Stimulated activated CD4-positive, alpha-beta T cell treated with anti-CD3 and anti-CD28 coated beads, Interleukin-4, amount 100 ng/mL, for 48 hours (primary cell): ENCODE measurements at regions not wholly inside any gene's neighbourhood (a gene's known extent, or its start where the extent isn't known, plus 50 kb on each side); places are given as distances from the start of the nearest gene placed in this dataset.

ENCODE experiments used
- DNase-seq, 2 donors: peaks; one replicate each; pipeline ENCODE4 v3.0.0-alpha.2; 2020; ENCODE audit warnings: low read depth in 2 of 2

DNA sequence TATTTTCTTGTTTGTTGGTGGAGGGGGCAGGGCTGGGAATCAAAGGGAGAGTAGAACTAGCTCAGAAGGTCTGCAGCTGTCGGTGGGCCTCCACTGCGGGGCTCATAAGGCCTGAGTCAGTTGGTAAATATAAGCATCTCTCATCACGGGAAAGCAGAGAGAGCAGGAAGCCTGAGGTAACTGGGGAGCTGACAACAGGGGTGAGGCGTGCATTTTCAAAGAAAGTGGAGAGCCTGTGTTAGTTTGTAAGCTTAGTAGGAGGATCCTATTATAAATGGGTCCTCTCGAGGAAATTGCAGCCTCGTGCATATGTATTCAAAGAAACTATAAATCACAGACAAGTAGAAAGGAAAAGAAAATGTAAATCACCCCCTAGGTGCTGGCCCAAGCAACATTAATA, 221.0 kb upstream of the CDH13 start:
- no peak for DNase-seq

GRCh38 chr16:82404586-82405315, 222.0 kb upstream of the CDH13 start:
- no peak for DNase-seq

GRCh38 chr16:82402665-82403218, 224.0 kb upstream of the CDH13 start:
- no peak for DNase-seq

DNA sequence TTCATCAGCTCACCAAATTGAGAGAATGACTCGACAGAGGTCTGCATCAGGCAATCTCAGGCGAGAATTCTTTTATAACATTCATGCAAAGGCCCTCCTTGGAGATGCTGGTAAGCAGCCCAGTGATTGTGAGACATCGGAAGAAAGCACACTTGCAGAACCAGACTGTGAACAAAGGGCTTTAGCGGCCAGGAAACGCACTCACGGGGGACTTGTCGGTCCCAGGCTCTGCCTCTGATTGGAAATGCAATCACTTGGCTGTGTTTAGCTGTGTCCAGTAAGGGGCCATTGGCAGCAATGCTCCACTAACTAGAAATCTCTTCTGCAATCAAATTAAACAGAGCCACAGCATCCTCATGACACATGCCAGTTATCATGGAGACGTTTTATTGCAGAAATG, 226.7 kb upstream of the CDH13 start:
- DNase-seq = no peak

GRCh38 chr16:82396509-82396908, 226.5 kb upstream of the MPHOSPH6 start:
- DNase-seq = no peak

- no peak for DNase-seq
Observed at GRCh38 chr16:82395212-82395611, 225.2 kb upstream of the MPHOSPH6 start.

DNA sequence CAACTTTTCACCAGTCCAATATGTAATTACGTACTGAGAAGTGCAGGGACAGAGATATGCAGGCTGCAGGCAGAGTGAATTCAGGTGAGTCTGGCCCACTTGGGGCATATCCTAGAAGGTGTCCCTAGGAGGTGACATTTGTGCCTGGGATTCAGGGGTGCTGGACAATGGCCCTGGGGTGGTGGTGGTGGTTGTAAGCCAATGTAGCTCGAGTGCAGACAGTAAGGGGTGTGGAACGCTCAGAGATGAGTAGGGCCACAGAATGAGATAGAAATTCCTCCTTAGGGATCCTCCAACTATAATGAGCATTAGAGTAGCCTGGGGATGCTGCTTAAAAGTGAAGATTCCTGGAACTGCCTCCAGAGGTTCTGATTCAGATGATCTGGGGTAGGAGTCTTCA, 221.7 kb upstream of the MPHOSPH6 start:
- no peak for DNase-seq

- no peak for DNase-seq
Observed at GRCh38 chr16:82389956-82390650, 220.1 kb upstream of the MPHOSPH6 start.

DNA sequence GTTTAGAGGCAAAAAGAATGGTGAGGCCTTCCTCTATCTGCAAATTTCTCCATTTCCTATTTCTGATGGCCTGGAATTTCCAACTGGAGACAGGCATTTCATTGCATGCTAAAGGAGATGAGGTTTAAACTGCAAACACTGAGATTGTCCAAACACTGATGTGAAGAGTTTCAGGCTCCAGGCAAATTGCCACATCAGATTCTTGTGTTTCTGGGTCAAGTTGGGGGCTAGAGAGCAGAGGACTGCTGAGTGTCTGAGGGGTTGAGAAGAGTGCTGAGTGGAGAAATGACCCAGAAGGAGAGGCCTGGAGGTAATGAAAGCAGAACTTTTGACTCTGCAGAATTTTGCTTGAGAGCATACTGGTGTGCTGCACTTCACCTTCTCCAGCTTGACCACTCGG, 216.7 kb upstream of the MPHOSPH6 start:
- DNase-seq = no peak

DNA sequence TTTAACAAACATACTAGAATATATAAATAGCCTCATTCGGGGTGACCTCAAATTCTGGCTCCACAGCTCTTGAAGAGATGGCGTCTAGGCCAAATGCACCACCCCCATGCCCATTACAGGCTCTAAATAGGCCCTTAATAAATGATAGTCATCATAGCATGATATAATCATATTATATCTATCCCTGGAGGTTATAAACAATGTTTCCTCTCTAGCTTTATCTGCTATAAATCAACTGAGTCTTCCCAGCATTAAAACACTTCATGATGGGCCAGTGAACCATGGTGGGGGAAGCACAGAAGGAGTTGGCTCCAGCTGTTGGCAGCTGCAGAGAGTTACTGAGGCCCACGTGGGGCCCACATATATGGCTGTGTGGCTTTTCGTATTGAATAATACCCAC, 214.9 kb upstream of the MPHOSPH6 start:
- DNase-seq = no peak

GRCh38 chr16:82384017-82384416, 214.0 kb upstream of the MPHOSPH6 start:
- no peak for DNase-seq

DNA sequence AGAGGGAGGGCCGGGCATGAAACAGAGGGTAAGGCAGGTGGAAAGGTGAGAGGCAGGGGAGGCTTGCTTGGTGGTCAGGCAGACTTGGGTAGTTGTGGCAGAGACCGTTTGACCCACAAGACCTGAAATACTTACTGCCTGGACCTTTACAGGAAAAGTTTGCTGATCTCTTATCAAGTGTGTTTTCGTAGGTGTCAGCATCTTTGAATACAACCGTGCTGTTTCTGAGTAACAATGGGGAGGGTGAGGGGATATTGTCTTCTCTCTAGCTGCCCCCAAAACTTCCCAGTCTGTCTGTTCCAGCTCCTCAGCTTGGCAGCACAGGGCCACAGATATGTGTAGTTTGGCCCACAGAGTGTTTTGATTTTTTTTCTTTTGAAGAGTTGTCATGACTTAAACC, 212.5 kb upstream of the MPHOSPH6 start:
- no peak for DNase-seq

DNA sequence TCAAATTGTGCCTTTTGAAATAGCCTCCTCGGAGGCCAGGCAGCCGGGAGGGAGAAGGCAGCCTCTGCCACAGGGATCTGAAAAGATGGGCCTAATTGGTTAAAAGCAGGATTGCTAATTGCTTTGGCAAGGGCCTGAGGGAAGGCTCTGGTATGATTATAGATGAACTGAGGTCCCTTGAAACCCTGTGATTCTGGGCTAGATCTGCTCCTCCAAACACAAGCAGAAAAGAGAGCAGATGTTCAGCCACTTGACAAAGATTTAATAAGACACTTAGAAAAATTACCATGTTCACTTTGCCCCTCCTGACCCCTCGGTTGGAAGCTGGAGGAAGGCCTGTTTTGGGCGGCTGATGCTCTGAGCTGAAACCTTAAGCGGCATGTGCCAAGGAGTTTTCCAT, 209.5 kb upstream of the MPHOSPH6 start:
- no peak for DNase-seq

- no peak for DNase-seq
Observed at GRCh38 chr16:82373976-82374375, 204.0 kb upstream of the MPHOSPH6 start.

- no peak for DNase-seq
Observed at GRCh38 chr16:82370282-82370681, 200.3 kb upstream of the MPHOSPH6 start.

DNA sequence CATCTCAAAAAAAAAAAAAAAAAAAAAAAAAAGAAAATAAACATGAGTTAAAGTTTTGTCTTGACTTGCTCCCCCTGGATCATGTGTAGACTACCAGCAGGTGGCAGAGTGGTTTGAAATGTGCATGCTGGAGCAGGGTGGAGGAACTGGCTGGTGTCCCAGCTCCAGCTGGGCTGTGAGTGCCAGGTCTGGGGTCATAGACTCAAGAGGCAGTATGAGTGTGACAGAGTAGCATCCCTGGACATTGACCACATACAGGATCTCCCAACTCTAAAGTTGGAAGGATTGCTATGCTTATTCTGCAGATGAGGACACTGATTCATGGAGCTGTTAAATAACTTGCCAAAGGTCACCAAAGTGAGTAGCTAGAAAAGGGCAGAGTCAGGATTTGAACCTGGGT, 198.0 kb upstream of the MPHOSPH6 start:
- no peak for DNase-seq

DNA sequence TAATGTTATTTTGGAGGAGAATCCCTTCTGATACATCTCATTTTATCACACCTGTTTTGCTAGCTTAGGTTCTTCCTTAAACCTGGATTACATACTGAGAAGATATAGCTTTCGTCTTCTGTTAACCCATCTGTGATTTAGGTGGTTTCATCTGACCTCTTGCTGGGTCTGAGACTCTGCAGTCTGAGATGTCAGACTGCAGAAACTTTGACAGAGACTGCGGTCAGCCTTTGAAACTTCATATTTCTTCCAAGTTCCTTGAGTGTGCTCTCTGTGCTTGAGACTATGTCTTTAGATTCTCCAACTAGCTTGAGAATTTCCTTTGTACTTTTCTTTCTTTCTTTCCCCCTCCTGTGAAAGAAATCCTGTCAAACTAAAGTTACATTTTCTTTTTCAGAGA, 196.4 kb upstream of the MPHOSPH6 start:
- DNase-seq = no peak

- no peak for DNase-seq
Observed at GRCh38 chr16:82364690-82365089, 194.7 kb upstream of the MPHOSPH6 start.

- no peak for DNase-seq
Observed at GRCh38 chr16:82363026-82363816, 193.2 kb upstream of the MPHOSPH6 start.

DNA sequence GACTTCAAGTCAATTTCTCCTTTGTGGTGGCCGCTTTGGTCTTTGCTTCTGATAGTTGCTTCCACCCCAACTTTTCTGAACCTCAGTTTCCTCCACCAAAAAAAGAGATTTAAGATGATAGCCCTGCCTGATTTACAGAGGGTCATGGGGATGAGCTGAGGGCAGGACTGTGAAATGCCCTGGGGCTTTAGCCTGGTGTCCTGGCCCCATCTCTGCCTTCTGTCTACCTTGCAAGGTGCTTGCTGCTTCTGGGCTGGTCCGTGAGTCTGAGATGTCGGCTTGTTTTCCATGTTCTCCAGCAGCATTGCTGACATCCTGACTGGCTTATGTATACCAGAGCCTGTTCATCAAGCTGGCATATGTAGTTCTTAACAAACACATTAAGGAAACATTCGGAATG, 191.9 kb upstream of the MPHOSPH6 start:
- DNase-seq = no peak

DNA sequence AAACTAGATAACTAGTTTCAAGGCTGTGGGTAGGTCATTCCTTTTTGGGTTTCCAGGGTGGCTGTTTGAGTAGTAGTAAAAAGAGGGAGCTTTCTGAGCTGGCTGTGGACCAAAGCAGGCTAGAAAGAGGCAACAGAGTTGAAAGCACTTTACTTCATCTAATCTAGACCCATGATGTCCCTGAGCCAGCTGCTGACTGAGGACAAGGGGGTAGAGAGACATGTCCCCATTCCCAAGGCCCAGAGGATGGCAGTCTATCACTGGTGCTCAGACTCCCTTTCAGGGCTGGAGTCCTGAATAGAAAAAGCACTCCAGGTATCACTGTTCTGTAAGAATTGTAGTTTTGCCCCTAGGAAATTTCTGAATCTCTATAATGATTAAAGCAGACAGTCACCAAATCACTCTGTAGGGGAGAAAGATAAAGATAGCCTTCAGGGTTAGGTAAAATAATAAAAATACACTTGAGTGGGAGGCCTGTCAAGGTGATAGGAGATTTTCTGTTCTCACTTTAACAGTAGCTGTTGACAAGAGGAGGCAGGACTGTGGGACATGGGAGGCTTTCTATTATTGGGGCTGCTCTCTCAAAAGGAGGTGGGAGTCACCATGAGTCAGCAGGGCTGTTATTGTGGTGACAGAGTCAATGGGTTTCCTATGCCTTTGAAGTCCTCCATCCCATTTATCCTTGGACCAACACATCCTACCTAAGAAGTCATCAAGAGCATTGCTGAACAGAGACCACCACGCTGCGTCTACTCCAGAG, 190.2 kb upstream of the MPHOSPH6 start:
- no peak for DNase-seq
